ENCODE measurements at regions not wholly inside any gene's neighbourhood (a gene's known extent, or its start where the extent isn't known, plus 50 kb on each side); places are given as distances from the start of the nearest gene placed in this dataset.
"Not testable (repeated sequence)": the region's sequence is repeated elsewhere in the genome, so short reads cannot be mapped to it uniquely, and the experiment has no call there.

- FAIRE-seq: no peak
- DNase-seq (ENCODE audit: insufficient read length, low spot score): no peak
These were observed 1357.4 kb upstream of the GOT2 start for GRCh38 chr16:60091529-60091928.

GRCh38 chr16:60091071-60091470, 1357.0 kb upstream of the GOT2 start:
- no peak for FAIRE-seq
- no peak for DNase-seq (ENCODE audit: insufficient read length, low spot score)

GRCh38 chr16:60087530-60087929, 1353.4 kb upstream of the GOT2 start:
- DNase-seq (ENCODE audit: insufficient read length, low spot score) (no peak), FAIRE-seq (no peak)

GRCh38 chr16:60078819-60079218, 1344.7 kb upstream of the GOT2 start:
- DNase-seq (ENCODE audit: insufficient read length, low spot score): not testable (repeated sequence)

GRCh38 chr16:60077861-60078260, 1343.7 kb upstream of the GOT2 start:
- no peak for DNase-seq (ENCODE audit: insufficient read length, low spot score)
- FAIRE-seq: no peak

More at GRCh38 chr16:60078819-60079218, 1344.7 kb upstream of the GOT2 start:
- not testable (repeated sequence) for FAIRE-seq

GRCh38 chr16:60074378-60074777, 1340.3 kb upstream of the GOT2 start:
- no peak for FAIRE-seq
- DNase-seq (ENCODE audit: insufficient read length, low spot score): no peak

GRCh38 chr16:60073376-60073775, 1339.3 kb upstream of the GOT2 start:
- FAIRE-seq (no peak), DNase-seq (ENCODE audit: insufficient read length, low spot score) (no peak)

- FAIRE-seq: no peak
- no peak for DNase-seq (ENCODE audit: insufficient read length, low spot score)
These were observed 1329.9 kb upstream of the GOT2 start for GRCh38 chr16:60064026-60064425.

- FAIRE-seq (no peak), DNase-seq (ENCODE audit: insufficient read length, low spot score) (no peak)
These were observed 1327.3 kb upstream of the GOT2 start for GRCh38 chr16:60061396-60061795.

GRCh38 chr16:60060731-60061130, 1326.6 kb upstream of the GOT2 start:
- no peak for DNase-seq (ENCODE audit: insufficient read length, low spot score)
- no peak for FAIRE-seq

GRCh38 chr16:60059141-60059540, 1325.0 kb upstream of the GOT2 start:
- FAIRE-seq: no peak
- no peak for DNase-seq (ENCODE audit: insufficient read length, low spot score)

- DNase-seq (ENCODE audit: insufficient read length, low spot score): no peak
- FAIRE-seq: no peak
These were observed 1307.6 kb upstream of the GOT2 start for GRCh38 chr16:60041671-60042070.

- no peak for FAIRE-seq
These were observed 1297.6 kb upstream of the GOT2 start for GRCh38 chr16:60031740-60032139.

GRCh38 chr16:60027351-60027750, 1293.2 kb upstream of the GOT2 start:
- no peak for DNase-seq (ENCODE audit: insufficient read length, low spot score)
- no peak for FAIRE-seq

More at GRCh38 chr16:60031740-60032139, 1297.6 kb upstream of the GOT2 start:
- no peak for DNase-seq (ENCODE audit: insufficient read length, low spot score)

GRCh38 chr16:60013076-60013475, 1279.0 kb upstream of the GOT2 start:
- no peak for FAIRE-seq
- DNase-seq (ENCODE audit: insufficient read length, low spot score): no peak

GRCh38 chr16:60001523-60001922, 1267.4 kb upstream of the GOT2 start:
- DNase-seq (ENCODE audit: insufficient read length, low spot score): no peak
- FAIRE-seq: no peak

GRCh38 chr16:59997706-59998105, 1263.6 kb upstream of the GOT2 start:
- DNase-seq (ENCODE audit: insufficient read length, low spot score) (no peak), FAIRE-seq (no peak)

GRCh38 chr16:59993101-59993500, 1259.0 kb upstream of the GOT2 start:
- FAIRE-seq (no peak), DNase-seq (ENCODE audit: insufficient read length, low spot score) (no peak)

GRCh38 chr16:59991171-59991570, 1257.1 kb upstream of the GOT2 start:
- DNase-seq (ENCODE audit: insufficient read length, low spot score) (no peak), FAIRE-seq (no peak)

GRCh38 chr16:59988591-59988990, 1254.5 kb upstream of the GOT2 start:
- FAIRE-seq: no peak
- no peak for DNase-seq (ENCODE audit: insufficient read length, low spot score)

- no peak for FAIRE-seq
- no peak for DNase-seq (ENCODE audit: insufficient read length, low spot score)
These were observed 1241.8 kb upstream of the GOT2 start for GRCh38 chr16:59975953-59976352.

GRCh38 chr16:59973966-59974365, 1239.8 kb upstream of the GOT2 start:
- FAIRE-seq (no peak), DNase-seq (ENCODE audit: insufficient read length, low spot score) (no peak)

GRCh38 chr16:59971264-59971663, 1237.1 kb upstream of the GOT2 start:
- FAIRE-seq (no peak), DNase-seq (ENCODE audit: insufficient read length, low spot score) (no peak)
